Kidney capillary endothelial cell (primary cell): ENCODE measurements at regions not wholly inside any gene's neighbourhood (a gene's known extent, or its start where the extent isn't known, plus 50 kb on each side); places are given as distances from the start of the nearest gene placed in this dataset.
A peak's percentile ranks its signal among the peaks of the same experiment; 100 is the strongest.

Experiments
- DNase-seq: peaks from one replicate; pipeline ENCODE4 v3.0.0-alpha.2; 2018; ENCODE audit warnings: low spot score

GRCh38 chr13:97631158-97631557 lies 197.2 kb downstream of the RAP2A start:
- DNase-seq: no peak

- no peak for DNase-seq
These were observed 205.3 kb downstream of the RAP2A start for GRCh38 chr13:97639236-97639635.

GRCh38 chr13:97640268-97640667 lies 206.3 kb downstream of the RAP2A start:
- no peak for DNase-seq

DNA sequence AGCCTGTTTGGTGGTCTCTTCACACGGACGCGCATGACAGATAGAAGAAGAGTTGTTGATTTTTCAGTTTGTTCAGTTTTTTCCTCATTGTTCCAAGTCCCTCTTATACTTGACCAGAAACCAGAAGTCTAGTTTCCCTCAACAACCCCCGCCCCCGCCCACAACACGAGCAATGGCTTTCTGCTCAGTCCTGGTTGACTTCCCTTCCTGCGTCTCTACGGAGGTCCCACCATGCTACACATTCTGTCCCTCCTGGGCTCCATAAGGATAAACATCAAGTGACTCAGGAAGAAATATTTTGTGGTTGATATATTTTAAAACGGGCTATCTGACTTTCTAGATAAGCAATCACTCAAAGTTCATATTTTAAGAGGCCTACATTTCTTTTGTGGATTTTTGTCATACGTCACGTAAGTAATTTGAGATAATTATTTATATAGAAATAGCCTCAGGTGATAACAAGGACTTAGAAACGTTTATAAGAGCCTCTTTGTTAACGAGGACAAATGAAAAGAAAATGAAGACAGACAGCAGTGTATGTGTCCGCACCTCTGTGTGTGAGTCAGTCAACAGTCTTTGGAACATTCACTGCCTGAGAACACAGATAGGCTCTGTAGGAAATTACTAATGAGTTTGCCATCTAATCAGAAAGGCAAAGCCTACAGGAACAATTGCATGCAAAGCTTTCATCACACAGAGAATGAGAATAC lies 214.4 kb downstream of the RAP2A start:
- peak; percentile 60 for DNase-seq

DNA sequence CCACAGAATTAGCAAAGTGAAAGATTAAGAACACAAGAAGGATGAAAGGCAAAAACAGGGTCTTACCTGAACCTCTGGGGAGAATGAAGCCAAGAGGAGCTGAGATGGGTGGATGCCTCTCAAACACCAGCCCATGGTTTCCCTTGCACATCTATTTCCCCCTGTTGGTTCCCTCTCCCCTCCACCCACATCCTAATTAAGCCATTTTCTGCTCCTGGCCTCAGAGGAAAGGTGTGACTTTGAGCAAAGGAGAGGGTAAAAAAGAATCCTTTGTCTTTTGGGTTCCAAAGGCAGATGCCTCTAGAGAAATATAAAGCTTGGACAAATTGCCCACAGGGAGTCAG lies 214.9 kb downstream of the RAP2A start:
- DNase-seq: no peak

DNA sequence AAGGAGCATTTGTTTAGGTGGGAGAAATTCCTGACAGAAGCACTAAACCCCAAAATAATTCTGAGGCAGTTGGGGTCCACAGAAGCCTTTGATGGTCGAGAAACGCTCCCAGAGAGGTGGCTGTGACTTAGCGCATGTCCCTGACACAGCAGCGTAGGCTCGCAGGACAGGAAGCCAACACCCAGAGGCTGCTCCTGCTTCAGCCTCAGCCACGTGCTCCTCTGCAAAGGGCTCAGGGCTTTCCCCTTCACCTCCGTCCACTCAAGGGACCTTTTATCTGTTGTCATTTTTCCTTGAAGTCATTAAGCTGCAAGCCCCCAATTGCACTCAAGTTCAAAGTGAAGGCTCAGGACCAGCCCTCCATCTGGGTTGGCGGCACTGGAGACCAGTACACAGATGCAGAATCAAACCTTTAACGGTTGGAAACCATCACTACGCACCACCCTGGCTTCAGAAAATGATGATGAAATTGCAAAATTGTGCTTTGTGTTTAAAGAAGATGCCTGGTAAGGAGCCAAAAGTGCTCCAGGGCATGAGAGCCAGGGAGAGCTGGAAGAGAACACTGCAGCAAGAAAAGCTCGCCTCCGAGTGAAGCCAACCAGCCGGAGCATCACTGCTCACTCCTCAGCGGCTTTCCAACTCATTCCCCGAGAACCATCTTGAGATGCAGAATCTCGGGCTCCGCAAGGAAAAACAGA lies 219.6 kb downstream of the RAP2A start:
- DNase-seq: no peak

GRCh38 chr13:97654236-97654635 lies 220.3 kb downstream of the RAP2A start:
- no peak for DNase-seq

GRCh38 chr13:97658556-97658955 lies 224.6 kb downstream of the RAP2A start:
- peak; percentile 50 for DNase-seq

DNA sequence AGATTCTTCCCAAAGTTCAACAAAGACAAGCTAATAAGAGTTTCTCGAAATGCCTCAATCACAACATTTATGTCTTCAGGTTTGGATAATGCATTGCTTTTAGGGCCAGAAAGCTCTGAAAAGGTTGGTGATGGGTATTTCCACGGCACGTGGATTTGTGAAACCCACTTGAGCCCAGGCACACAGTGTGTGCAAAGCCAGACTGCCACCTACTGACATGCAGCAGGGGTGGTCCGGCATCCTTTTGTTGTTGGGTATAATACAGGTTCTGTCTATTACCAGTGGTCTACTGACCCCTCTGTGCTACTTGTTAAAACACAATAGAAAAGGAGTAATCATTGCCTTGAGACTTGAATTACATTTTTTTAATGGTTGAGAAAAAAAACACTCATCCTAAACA lies 225.6 kb downstream of the RAP2A start:
- DNase-seq: peak; percentile 60

DNA sequence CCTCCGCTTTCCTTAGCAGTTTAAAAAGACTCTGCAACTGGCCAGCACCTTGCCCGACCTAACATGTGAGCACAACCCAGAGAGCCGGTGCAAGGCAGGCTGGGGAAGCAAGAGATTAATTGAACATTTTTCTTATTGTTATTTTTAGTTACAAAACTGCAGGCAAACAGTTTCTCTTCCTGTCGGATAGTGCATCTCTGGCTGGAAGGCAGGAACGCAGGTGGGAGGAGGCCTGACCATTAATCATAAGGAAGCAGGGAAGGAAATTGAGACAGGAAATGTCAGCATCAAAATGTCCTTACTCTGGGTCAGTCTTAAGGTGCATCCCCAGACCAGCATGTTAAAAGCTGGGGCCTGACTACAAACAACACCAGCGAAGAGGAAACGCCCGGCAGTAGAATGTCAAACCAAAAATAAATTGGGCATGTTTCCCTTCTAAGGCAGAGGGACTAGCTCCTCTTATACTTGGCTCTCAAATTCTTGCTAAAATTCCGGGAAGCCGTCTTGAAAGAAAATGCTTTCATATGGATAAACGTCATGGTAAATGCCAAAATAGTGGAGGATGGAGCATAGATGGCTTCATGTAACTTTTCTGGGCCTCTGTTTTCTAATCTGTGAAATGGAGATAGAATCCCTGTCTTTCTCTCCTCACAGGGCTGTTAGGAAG lies 226.8 kb downstream of the RAP2A start:
- DNase-seq: no peak

DNA sequence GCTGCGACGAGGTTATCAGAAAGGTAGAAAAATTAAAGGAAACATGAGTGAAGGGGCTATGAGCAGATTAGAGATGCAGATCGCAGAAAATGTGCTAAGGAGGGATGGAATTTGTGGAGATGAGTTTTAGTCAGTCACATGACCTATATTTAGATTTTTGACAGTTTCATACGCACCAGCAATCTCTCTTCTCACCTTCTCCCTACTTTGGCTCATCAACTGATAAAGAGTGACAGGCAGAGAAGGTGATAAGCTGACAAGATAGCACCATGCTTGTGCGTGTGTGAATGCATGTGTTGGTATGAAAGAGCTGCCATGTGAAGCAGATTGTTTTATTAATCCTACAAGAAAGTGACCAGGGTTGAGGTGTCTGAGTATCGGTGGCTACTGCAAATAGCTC lies 252.6 kb downstream of the RAP2A start:
- no peak for DNase-seq

GRCh38 chr13:97692628-97693027 lies 258.7 kb downstream of the RAP2A start:
- DNase-seq: no peak

DNA sequence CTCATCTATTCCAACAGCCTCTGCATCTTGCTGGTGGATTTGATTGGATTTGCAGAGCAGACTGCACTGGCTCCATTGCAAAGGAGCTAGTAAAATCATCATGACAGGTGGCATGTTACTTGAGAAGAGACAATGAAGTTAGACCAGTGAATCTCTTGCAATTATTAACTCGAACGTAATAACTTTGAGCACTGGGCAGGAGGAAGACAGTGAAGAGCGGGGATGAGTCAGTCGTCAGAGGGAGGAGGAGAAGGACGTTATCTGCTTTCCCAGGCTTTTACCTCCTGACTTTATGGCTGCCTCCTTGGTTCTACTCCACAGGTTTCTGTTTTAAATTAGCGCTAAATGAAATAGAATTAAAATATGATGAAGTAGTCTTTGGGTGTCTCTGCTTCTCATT lies 257.8 kb upstream of the IPO5 start:
- no peak for DNase-seq

- DNase-seq: no peak
These were observed 256.6 kb upstream of the IPO5 start for GRCh38 chr13:97696921-97697320.

DNA sequence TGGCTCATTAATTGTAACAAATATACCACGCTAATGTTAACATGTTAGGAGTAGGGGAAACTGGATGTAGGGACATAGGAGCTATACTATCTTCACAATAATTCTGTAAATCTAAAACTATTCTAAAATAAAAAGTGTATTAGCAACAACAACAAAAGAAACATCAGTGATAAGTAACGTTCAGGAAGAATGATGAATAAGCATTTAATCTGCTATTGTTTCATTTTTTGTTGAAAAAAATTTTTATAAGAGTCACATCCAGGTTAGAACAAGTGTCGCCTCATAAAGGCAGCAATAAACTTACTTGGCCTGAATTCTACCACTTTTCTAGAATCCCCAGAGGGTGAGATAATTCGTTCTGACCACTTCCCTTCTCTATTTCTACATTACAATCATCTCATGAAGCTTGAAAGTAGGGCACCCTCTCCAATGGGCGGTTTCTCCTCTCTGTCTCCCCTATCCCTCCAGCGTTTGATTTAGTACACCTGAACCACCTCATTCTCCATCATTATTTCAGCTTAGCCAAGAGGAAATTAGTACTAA lies 253.1 kb upstream of the IPO5 start:
- no peak for DNase-seq

- DNase-seq: no peak
These were observed 250.9 kb upstream of the IPO5 start for GRCh38 chr13:97702614-97703013.

- DNase-seq: no peak
These were observed 242.7 kb upstream of the IPO5 start for GRCh38 chr13:97710797-97711196.

DNA sequence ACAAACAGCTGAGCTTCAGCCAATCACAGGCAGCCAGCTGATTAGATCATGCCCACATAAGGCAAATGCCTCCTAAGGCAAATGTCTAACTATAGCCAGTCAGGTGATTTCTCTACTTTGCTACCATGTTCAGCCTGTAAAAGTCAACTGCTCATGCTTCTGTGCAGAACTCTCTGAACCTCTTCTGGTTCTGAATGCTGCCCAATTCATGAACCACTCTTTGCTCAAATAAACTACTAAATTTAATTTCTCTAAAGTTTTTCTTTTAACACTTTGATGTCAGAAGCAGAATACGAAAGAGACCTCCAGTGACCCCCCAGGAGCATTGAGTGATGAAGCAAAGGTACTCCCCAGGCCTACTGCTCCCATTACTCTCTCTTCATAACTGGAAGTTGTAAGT lies 240.7 kb upstream of the IPO5 start:
- DNase-seq: no peak

DNA sequence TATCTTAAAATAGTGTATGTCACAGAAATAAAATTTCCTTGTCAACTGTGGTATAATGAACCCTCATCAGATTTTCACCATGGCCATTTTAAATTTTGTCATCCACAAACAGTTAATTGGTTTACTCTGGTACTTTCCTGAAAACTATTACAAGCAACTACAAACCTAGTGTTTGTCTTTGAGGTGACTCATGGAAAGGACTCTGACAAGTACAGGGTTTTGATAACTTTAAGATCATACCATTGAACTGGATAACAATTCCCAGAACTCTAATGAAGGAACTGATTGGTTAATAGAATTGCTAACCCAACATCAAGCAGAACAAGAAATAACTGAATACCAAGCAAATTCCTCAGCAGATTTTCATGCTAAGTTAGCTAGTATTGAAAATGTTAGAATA lies 237.7 kb upstream of the IPO5 start:
- DNase-seq: no peak

GRCh38 chr13:97716746-97717145 lies 236.7 kb upstream of the IPO5 start:
- no peak for DNase-seq

DNA sequence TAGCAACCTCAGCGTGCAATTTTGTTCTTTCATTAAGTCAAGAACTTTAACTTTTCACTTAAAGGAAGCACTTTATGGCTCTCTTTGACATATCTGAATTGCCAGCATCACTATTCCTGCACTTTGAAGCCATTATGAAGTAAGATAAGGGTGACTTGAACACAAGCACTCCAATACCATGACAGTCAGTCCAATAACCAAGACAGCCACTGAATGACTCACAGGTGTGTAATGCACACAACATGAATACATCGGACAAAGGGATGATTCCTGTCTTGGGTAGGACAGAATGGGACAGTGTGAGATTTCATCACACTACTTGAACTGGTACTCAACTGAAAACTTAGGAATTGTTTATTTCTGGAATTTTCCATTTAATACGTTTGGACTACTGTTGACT lies 233.7 kb upstream of the IPO5 start:
- peak; percentile 7 for DNase-seq

- no peak for DNase-seq
These were observed 232.6 kb upstream of the IPO5 start for GRCh38 chr13:97720896-97721295.

- no peak for DNase-seq
These were observed 229.8 kb upstream of the IPO5 start for GRCh38 chr13:97723655-97724054.
